ENCODE measurements at regions not wholly inside any gene's neighbourhood (a gene's known extent, or its start where the extent isn't known, plus 50 kb on each side); places are given as distances from the start of the nearest gene placed in this dataset.

DNA sequence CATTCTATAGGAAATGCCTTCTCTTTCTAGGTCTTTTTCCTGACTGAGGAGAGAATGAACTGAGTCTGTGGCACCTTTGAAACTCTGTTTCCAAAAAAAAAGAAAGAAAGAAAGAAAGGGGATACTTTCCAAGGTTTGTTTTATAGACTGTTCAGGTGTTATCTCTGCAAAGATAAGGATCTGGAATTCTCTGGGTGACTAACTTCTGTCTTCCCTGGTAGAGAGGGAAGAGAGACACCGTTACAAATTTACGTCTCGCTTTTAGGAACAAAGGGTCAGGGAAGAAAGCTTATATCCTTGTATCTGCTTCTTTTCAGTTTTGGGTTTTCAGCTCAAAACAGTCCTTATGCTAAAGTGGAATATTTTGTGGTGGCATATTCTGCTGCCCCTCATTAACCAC lies 314.1 kb downstream of the RAPGEF2 start (continued):
- no peak for TF ChIP-seq CSRNP2 (CRISPR knock-in tag; conservative IDR thresholded peaks at IDR 0.05; ENCODE audit: low read depth)

DNA sequence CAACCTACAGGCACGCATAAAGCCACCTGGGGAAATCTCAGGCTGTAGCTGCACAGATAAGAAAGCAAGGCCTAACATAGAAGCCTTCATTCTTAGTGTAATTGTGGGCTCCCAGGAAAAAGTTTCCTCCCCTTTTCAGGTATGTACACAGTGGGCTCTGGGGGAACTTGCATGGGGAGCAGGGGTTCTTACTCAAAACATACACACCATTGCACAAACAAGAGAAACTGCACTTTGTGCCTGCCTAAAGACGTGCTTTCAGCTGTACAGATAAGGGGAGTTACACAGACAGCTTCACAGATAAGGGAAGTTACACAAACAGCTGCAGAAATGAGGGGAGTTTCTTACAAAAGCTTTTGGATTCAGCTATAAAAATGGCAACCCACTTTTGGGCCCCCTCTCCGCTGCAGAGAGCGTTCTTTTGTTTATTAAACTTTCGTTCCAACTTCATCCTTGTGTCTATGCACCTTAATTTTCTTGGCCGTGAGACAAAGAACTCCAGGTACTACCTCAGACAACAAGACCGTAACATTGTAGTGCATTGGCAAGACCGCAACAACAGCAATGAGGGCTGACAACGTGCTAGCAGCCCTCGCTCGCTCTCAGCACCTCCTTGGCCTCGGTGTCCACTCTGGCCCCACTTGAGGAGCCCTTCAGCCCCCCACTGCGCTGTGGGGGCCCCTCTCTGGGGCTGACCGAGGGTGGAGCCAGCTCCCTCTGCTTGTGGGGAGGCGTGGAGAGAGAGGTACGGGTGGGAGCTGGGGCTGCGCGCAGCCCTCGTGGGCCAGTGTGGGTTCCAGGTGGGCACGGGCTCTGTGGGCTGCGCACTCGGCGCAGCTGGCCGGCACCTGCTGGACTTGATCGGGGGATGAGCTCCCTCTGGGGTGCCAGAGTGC lies 317.5 kb downstream of the RAPGEF2 start:
- Histone ChIP-seq H4K20me1 (ENCODE audit: insufficient read depth, low read length) (no peaks in the 10 kb centered on the region), H3K4me3 (replicated peaks in 1 of 3; ENCODE audit: insufficient read depth in 1 of 3, low read depth in 2 of 3, low read length in 3 of 3) (peak overlapping the region in 1 of 3 experiments; percentile 24; a peak in 3 of 6 replicates), H3K4me1 (ENCODE audit: insufficient read depth, low read length) (peaks cover 86% of the 10 kb centered on the region), H2AFZ (ENCODE audit: low read length) (peak overlapping the region; percentile 15), H3K27me3 (ENCODE audit: control insufficient read depth in 1 of 2, insufficient read depth in 2 of 2, low read length in 2 of 2) (no peaks in the 10 kb centered on the region), H3K79me2 (ENCODE audit: insufficient read depth, low read length) (no peaks in the 10 kb centered on the region), H3K4me2 (ENCODE audit: low read depth, low read length) (peak overlapping the region; percentile 58), H3K36me3 (replicated peaks in 1 of 2; ENCODE audit: control insufficient read depth in 1 of 2, insufficient read depth in 2 of 2, low read length in 2 of 2) (no peaks in the 10 kb centered on the region), H3K27ac (ENCODE audit: extremely low read length, insufficient read depth, low read length) (peak overlapping the region; percentile 86), H3K9ac (ENCODE audit: insufficient read depth, low read depth, low read length) (peak overlapping the region; percentile 43), H3K9me3 (ENCODE audit: low read length) (no peaks in the 10 kb centered on the region)
- 61% methylated on average over 22 of the region's 25 CpGs for WGBS (ENCODE audit: low lambda C conversion rate)
- intact Hi-C loops (cut with micrococcal nuclease; ENCODE audit: unreplicated experiment): no loop called here
- DNase-seq (ENCODE audit: low spot score) (peak; percentile 98), FAIRE-seq (peak; percentile 91), ATAC-seq (peak; percentile 98)
- ChIA-PET CTCF (ENCODE audit: low intra/inter-chr PET ratio, low total read pairs) (no interaction called here), POLR2A (interaction anchor here (0.9 to 1.1 kb wide), 2 partner anchors 46 to 638 kb away, joined by 3 read pairs; no protein-coding TSS in a partner anchor)
- BruUV-seq (replicated peaks): no TSS peak
- in situ Hi-C loops (cut with HindIII; ENCODE audit: extremely low pct_ligation_motif_present, low pct_unique_long_range_greater_than_20kb): no loop called here
- TF ChIP-seq POLR2G (IDR thresholded peaks at IDR 0.05; ENCODE audit: low read depth, low read length) (no peak), BCL6 (CRISPR knock-in tag; IDR thresholded peaks at IDR 0.05) (peak; percentile 88), CCAR2 (optimal IDR thresholded peaks at IDR 0.05; ENCODE audit: low read depth, low read length) (peak; percentile 33), HOXA3 (CRISPR knock-in tag; IDR thresholded peaks at IDR 0.05) (peak; percentile 85), KDM4B (CRISPR knock-in tag; IDR thresholded peaks at IDR 0.05) (peak; percentile 77; the same call in 1 of the 2 replicates), ZBTB10 (CRISPR knock-in tag; IDR thresholded peaks at IDR 0.05; ENCODE audit: borderline replicate concordance) (peak; percentile 99), ZNF543 (CRISPR knock-in tag; IDR thresholded peaks at IDR 0.05) (peak; percentile 48; the same call in 1 of the 2 replicates), PPARG (CRISPR knock-in tag; conservative IDR thresholded peaks at IDR 0.05) (peak; percentile 44; the same call in 1 of the 2 replicates), TCF7 (IDR thresholded peaks at IDR 0.05; ENCODE audit: low read depth) (peak; percentile 72), MYPOP (CRISPR knock-in tag; IDR thresholded peaks at IDR 0.05) (peak; percentile 49; the same call in 1 of the 2 replicates), AGO1 (IDR thresholded peaks at IDR 0.05; ENCODE audit: low read depth, low read length, poor library complexity, severe bottlenecking) (no peak), PRPF4 (IDR thresholded peaks at IDR 0.05; ENCODE audit: low read depth, low read length, poor library complexity, severe bottlenecking) (peak; percentile 21), XBP1 (CRISPR knock-in tag; IDR thresholded peaks at IDR 0.05) (no peak), ZNF20 (CRISPR knock-in tag; IDR thresholded peaks at IDR 0.05) (no peak), ZIK1 (CRISPR knock-in tag; IDR thresholded peaks at IDR 0.05; ENCODE audit: borderline replicate concordance, low read depth) (no peak), RFX3 (CRISPR knock-in tag; IDR thresholded peaks at IDR 0.05) (no peak)
